ENCODE measurements at regions not wholly inside any gene's neighbourhood (a gene's known extent, or its start where the extent isn't known, plus 50 kb on each side); places are given as distances from the start of the nearest gene placed in this dataset.

GRCh38 chr7:12890586-12890985 is 203.2 kb downstream of the ARL4A start:
- Mint-ChIP-seq H3K9me3 (ENCODE audit: low read depth, unreplicated experiment) (no peaks in the 10 kb centered on the region), H3K4me3 (ENCODE audit: low read depth, unreplicated experiment) (no peak overlapping the region), H3K27ac (ENCODE audit: unreplicated experiment) (no peak overlapping the region), H3K27me3 (ENCODE audit: unreplicated experiment) (no peaks in the 10 kb centered on the region), H3K4me1 (ENCODE audit: low read depth, unreplicated experiment) (peaks cover 8% of the 10 kb centered on the region), H3K36me3 (ENCODE audit: insufficient read depth, unreplicated experiment) (no peaks in the 10 kb centered on the region)
- intact Hi-C loops (cut with micrococcal nuclease; ENCODE audit: unreplicated experiment), result no loop called here
- BruUV-seq (replicated peaks), result no TSS peak
- CTCF ChIA-PET, result interaction anchor here (0.5 kb wide), 1 partner anchor 17 kb away, joined by 3 read pairs; no protein-coding TSS in a partner anchor
- no peak for TF ChIP-seq CTCF (IDR thresholded peaks at IDR 0.05; ENCODE audit: unreplicated experiment)
- DNase-seq, result no peak

DNA sequence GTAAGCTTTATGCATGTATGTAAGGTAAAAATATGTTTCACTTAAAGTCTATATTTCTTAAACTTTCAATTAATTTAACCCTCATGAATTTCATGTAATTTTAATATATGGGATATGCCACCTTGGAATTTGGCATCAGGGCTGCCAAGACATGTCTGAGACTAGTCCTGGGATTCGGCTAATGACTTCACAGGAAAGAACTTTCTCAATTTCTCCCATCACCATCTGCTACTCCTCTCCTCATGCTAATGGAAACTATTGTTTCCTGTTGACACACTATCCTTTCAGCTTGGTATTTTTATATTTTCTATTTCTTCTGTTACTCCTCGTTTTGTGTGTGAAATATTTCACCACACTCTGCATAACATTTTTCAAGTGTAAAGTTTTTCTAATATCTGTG is 205.9 kb downstream of the ARL4A start:
- peaks cover 6% of the 10 kb centered on the region for H3K4me1 Mint-ChIP-seq (ENCODE audit: low read depth, unreplicated experiment)
- no peaks in the 10 kb centered on the region for H3K36me3 Mint-ChIP-seq (ENCODE audit: insufficient read depth, unreplicated experiment)
- CTCF ChIA-PET, result no interaction called here
- H3K4me3 Mint-ChIP-seq (ENCODE audit: low read depth, unreplicated experiment), result no peak overlapping the region
- TF ChIP-seq CTCF (IDR thresholded peaks at IDR 0.05; ENCODE audit: unreplicated experiment), result no peak
- H3K27ac Mint-ChIP-seq (ENCODE audit: unreplicated experiment), result no peak overlapping the region
- no TSS peak for BruUV-seq (replicated peaks)
- H3K9me3 Mint-ChIP-seq (ENCODE audit: low read depth, unreplicated experiment), result no peaks in the 10 kb centered on the region
- intact Hi-C loops (cut with micrococcal nuclease; ENCODE audit: unreplicated experiment), result no loop called here
- DNase-seq, result no peak
- H3K27me3 Mint-ChIP-seq (ENCODE audit: unreplicated experiment), result no peaks in the 10 kb centered on the region

DNA sequence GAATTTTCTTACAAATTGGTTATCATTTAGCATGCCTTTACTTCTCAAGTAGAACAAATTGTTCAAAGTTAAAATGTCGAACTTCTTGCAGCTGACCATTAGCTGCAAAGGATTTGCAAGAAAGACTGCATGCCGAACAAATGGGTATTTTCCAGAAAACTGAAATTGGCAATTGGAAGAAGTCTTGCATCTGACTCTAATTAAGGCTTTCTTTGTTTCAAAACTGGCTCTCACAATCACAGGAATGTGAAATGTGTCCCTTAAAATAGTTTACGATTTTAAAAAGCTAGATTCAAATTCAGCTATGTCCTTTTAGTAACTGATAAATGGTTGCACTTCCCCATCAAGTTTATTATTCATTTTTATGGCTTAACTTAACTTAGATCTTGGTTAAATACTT is 207.9 kb downstream of the ARL4A start:
- Mint-ChIP-seq H3K9me3 (ENCODE audit: low read depth, unreplicated experiment) (no peaks in the 10 kb centered on the region), H3K4me1 (ENCODE audit: low read depth, unreplicated experiment) (no peaks in the 10 kb centered on the region), H3K27ac (ENCODE audit: unreplicated experiment) (no peak overlapping the region), H3K36me3 (ENCODE audit: insufficient read depth, unreplicated experiment) (no peaks in the 10 kb centered on the region), H3K4me3 (ENCODE audit: low read depth, unreplicated experiment) (no peak overlapping the region), H3K27me3 (ENCODE audit: unreplicated experiment) (no peaks in the 10 kb centered on the region)
- intact Hi-C loops (cut with micrococcal nuclease; ENCODE audit: unreplicated experiment), result no loop called here
- TF ChIP-seq CTCF (IDR thresholded peaks at IDR 0.05; ENCODE audit: unreplicated experiment), result no peak
- no TSS peak for BruUV-seq (replicated peaks)
- DNase-seq, result no peak
- CTCF ChIA-PET, result no interaction called here

DNA sequence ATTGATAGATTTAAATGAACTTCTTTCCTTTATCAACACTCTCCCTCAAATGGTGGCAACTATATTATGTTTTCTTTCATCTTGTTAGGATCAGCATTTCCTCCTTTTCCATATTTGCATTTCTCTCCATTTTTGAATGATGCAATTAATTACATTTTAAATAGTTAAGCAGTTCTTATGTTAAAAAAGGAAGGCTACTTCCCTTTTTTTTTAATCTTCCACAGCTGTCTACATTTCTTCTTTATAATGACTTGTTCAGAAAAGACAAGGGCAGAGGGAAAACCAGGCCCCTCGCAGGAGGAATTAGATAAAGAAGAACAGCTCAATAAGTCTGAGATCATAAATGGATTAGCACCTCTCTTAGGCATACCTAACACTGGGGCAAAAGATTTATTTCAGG is 208.9 kb downstream of the ARL4A start:
- Mint-ChIP-seq H3K36me3 (ENCODE audit: insufficient read depth, unreplicated experiment) (no peaks in the 10 kb centered on the region), H3K9me3 (ENCODE audit: low read depth, unreplicated experiment) (no peaks in the 10 kb centered on the region), H3K4me1 (ENCODE audit: low read depth, unreplicated experiment) (peaks cover 4% of the 10 kb centered on the region), H3K4me3 (ENCODE audit: low read depth, unreplicated experiment) (no peak overlapping the region), H3K27me3 (ENCODE audit: unreplicated experiment) (no peaks in the 10 kb centered on the region), H3K27ac (ENCODE audit: unreplicated experiment) (no peak overlapping the region)
- intact Hi-C loops (cut with micrococcal nuclease; ENCODE audit: unreplicated experiment), result no loop called here
- no peak for TF ChIP-seq CTCF (IDR thresholded peaks at IDR 0.05; ENCODE audit: unreplicated experiment)
- DNase-seq, result no peak
- BruUV-seq (replicated peaks), result no TSS peak
- CTCF ChIA-PET, result no interaction called here

DNA sequence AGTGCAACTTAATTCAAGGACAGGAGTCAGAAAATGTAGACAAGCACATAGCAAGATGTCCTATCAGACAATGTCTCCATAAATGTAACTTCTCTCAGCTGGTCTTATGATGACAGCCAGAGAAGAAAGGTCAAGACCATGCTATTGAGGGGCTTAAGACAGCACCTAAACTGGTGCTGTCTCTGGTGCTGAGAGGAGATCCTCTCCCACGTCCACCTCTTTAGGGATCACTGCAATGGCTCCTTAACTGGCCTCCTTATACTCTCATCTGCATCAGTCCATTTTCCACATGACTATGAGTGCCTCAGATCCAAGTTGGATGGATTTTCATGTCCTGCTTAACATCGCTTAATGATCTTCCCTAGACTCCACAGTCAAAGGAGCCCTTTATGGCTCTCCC is 210.6 kb downstream of the ARL4A start:
- intact Hi-C loops (cut with micrococcal nuclease; ENCODE audit: unreplicated experiment), result no loop called here
- DNase-seq, result no peak
- CTCF ChIA-PET, result no interaction called here
- no peaks in the 10 kb centered on the region for H3K9me3 Mint-ChIP-seq (ENCODE audit: low read depth, unreplicated experiment)
- BruUV-seq (replicated peaks), result no TSS peak
- no peaks in the 10 kb centered on the region for H3K27me3 Mint-ChIP-seq (ENCODE audit: unreplicated experiment)
- peaks cover 12% of the 10 kb centered on the region for H3K4me1 Mint-ChIP-seq (ENCODE audit: low read depth, unreplicated experiment)
- no peaks in the 10 kb centered on the region for H3K36me3 Mint-ChIP-seq (ENCODE audit: insufficient read depth, unreplicated experiment)
- no peak overlapping the region for H3K27ac Mint-ChIP-seq (ENCODE audit: unreplicated experiment)
- H3K4me3 Mint-ChIP-seq (ENCODE audit: low read depth, unreplicated experiment), result no peak overlapping the region
- no peak for TF ChIP-seq CTCF (IDR thresholded peaks at IDR 0.05; ENCODE audit: unreplicated experiment)
